Thymus (tissue), 11 donors: ENCODE measurements at regions not wholly inside any gene's neighbourhood (a gene's known extent, or its start where the extent isn't known, plus 50 kb on each side); places are given as distances from the start of the nearest gene placed in this dataset.

Source experiments
- DNase-seq, 9 donors: peaks; one replicate each; pipeline ENCODE4 v3.0.0-alpha.2; 2013; ENCODE audit warnings: low spot score in 9 of 9, low read depth in 6 of 9, missing footprints in 1 of 9
- H3K27ac ChIP-seq, 2 donors: one replicate each; pipeline ENCODE4 v1.5.1; 2013; ENCODE audit warnings: control low read depth in 1 of 2, low read depth in 1 of 2, low read length in 1 of 2, mild to moderate bottlenecking in 1 of 2, moderate library complexity in 1 of 2
- H3K27me3 ChIP-seq, 2 donors: one replicate each; pipeline ENCODE4 v1.5.1; 2013; ENCODE audit warnings: low read length in 1 of 2; ENCODE audit not compliant: control insufficient read depth in 2 of 2, insufficient read depth in 1 of 2
- H3K36me3 ChIP-seq, 2 donors: one replicate each; pipeline ENCODE4 v1.5.1; 2013; ENCODE audit warnings: low read length in 1 of 2, mild to moderate bottlenecking in 1 of 2, moderate library complexity in 1 of 2; ENCODE audit not compliant: control insufficient read depth in 2 of 2, insufficient read depth in 2 of 2
- H3K4me1 ChIP-seq, 2 donors: one replicate each; pipeline ENCODE4 v1.5.1; 2013; ENCODE audit warnings: low read length in 2 of 2; ENCODE audit not compliant: control insufficient read depth in 2 of 2, insufficient read depth in 2 of 2
- H3K4me3 ChIP-seq, 2 donors: one replicate each; pipeline ENCODE4 v1.5.1; 2013; ENCODE audit warnings: low read length in 2 of 2, control low read depth in 1 of 2, mild to moderate bottlenecking in 1 of 2
- H3K9me3 ChIP-seq, 2 donors: one replicate each; pipeline ENCODE4 v1.5.1; 2013; ENCODE audit warnings: low read length in 1 of 2, mild to moderate bottlenecking in 1 of 2; ENCODE audit not compliant: control insufficient read depth in 2 of 2, insufficient read depth in 1 of 2
- WGBS: extraction: QIAGEN DNeasy Blood & Tissue Kit; methylation state at CpG from one replicate; pipeline ENCODE4 v1.1.7; 2013; 5-methylcytosine and 5-hydroxymethylcytosine counted together
- donor health status: healthy.

DNA sequence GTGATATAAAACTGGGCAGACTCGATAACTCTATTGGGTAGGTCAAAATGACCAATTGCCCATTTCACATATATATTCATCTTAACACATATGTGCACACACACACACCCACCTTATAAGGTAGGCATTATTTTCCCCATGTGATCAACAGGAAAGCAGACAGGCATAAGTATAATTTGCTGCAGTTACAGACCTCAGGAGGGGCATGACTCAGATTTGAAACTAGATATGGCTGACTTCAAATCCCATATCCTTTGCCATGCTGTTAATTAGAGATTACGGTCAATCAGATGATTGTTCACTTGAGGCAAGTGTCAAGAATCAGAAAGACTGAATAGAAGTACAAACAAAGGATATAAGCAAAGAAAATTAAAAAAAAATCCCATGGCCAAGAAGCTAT lies 910.6 kb downstream of the NTRK3 start:
- Histone ChIP-seq H3K4me1 (no peaks in the 10 kb centered on the region), H3K27me3 (no peaks in the 10 kb centered on the region), H3K36me3 (no peaks in the 10 kb centered on the region), H3K4me3 (no peak overlapping the region), H3K9me3 (no peaks in the 10 kb centered on the region), H3K27ac (no peak overlapping the region)
- no peak for DNase-seq
- WGBS, result 96% methylated on average over 2 of the region's 2 CpGs

DNA sequence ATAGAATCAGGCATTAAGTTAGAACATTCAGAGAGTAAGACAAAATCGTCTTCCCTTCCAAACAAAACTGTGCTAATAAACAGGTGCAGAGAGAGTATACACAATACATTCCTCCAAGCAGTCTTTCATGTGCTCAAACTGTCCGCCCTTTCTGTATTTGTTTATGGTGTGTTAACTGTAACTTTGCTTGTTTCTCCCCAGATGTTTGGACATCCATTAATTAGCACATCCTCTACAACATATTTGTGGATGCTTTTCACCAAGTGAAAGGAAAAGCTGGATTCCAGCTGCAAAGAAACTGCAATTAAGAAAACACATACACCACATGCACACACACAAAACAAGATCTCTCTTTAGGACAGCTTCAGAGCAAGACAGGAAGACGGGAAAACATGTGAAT lies 912.6 kb downstream of the NTRK3 start:
- DNase-seq, result no peak
- Histone ChIP-seq H3K9me3 (no peaks in the 10 kb centered on the region), H3K4me3 (no peak overlapping the region), H3K36me3 (no peaks in the 10 kb centered on the region), H3K4me1 (no peaks in the 10 kb centered on the region), H3K27ac (no peak overlapping the region), H3K27me3 (no peaks in the 10 kb centered on the region)
- 80% methylated on average over 3 of the region's 3 CpGs for whole genome bisulfite sequencing

- no peak overlapping the region for H3K27ac ChIP-seq
- H3K27me3 ChIP-seq, result no peaks in the 10 kb centered on the region
- DNase-seq, result no peak
- no peaks in the 10 kb centered on the region for H3K4me1 ChIP-seq
- no peaks in the 10 kb centered on the region for H3K36me3 ChIP-seq
- H3K9me3 ChIP-seq, result no peaks in the 10 kb centered on the region
- no peak overlapping the region for H3K4me3 ChIP-seq
Observed at GRCh38 chr15:87340370-87340769, 916.2 kb downstream of the NTRK3 start.

- WGBS, result 56% methylated on average over 1 of the region's 1 CpG
- DNase-seq, result no peak
- Histone ChIP-seq H3K27me3 (no peaks in the 10 kb centered on the region), H3K4me3 (no peak overlapping the region), H3K36me3 (no peaks in the 10 kb centered on the region), H3K9me3 (no peaks in the 10 kb centered on the region), H3K4me1 (no peaks in the 10 kb centered on the region), H3K27ac (no peak overlapping the region)
Observed at GRCh38 chr15:87326269-87326668, 930.3 kb downstream of the NTRK3 start.

DNA sequence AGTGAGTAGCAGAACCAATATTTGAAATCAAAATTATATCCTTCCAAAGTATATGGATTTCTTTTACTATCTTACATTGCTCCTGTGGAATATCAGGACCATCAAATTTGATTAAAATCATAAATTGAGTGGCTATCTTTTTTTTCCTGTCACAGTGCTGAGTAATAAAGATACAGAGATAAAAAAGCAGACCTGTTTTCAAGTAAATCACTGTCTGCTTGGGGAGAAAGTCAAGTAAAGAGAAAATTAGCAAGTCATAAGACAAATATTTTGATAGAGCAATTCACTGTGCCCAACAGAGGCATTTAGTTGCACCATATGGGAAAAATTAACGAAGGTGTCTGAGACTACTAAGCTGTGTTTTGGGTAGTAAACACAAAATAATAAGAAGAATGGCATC lies 933.7 kb downstream of the NTRK3 start:
- Histone ChIP-seq H3K36me3 (no peaks in the 10 kb centered on the region), H3K4me1 (no peaks in the 10 kb centered on the region), H3K27me3 (no peaks in the 10 kb centered on the region), H3K9me3 (no peaks in the 10 kb centered on the region), H3K27ac (no peak overlapping the region), H3K4me3 (no peak overlapping the region)
- DNase-seq, result no peak
- 68% methylated on average over 1 of the region's 1 CpG for WGBS

- DNase-seq, result no peak
- WGBS, result 94% methylated on average over 1 of the region's 1 CpG
- Histone ChIP-seq H3K4me1 (no peaks in the 10 kb centered on the region), H3K36me3 (no peaks in the 10 kb centered on the region), H3K27ac (no peak overlapping the region), H3K9me3 (no peaks in the 10 kb centered on the region), H3K27me3 (no peaks in the 10 kb centered on the region), H3K4me3 (no peak overlapping the region)
Observed at GRCh38 chr15:87322265-87322664, 934.3 kb downstream of the NTRK3 start.

DNA sequence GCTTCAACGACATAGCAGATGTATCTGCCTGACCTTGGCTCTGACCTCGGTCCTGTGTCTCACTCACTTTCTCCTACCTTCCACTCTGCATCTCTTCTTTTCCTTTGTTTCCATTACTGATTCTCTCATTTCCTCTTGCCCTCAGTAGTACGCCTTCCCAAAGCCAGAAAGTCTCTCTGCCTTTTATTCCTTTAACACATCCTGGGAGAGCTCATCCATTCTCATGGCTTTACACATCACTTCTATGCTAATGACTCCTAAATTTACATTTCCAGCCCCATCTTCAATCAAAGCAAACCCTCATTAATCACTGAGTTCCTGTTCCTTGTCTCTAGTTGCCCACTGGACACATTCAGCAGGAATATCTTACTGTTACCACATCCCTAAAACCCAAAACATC lies 938.6 kb downstream of the NTRK3 start:
- H3K9me3 ChIP-seq, result peaks cover 0 to 2% of the 10 kb centered on the region in 2 donors
- no peak for DNase-seq
- H3K36me3 ChIP-seq, result no peaks in the 10 kb centered on the region
- no peaks in the 10 kb centered on the region for H3K4me1 ChIP-seq
- no peak overlapping the region for H3K4me3 ChIP-seq
- WGBS, result 73% methylated on average over 3 of the region's 3 CpGs
- H3K27ac ChIP-seq, result no peak overlapping the region
- no peaks in the 10 kb centered on the region for H3K27me3 ChIP-seq

- DNase-seq, result no peak
- no peaks in the 10 kb centered on the region for H3K4me1 ChIP-seq
- H3K27me3 ChIP-seq, result no peaks in the 10 kb centered on the region
- 56% methylated on average over 3 of the region's 3 CpGs for WGBS
- no peaks in the 10 kb centered on the region for H3K36me3 ChIP-seq
- no peak overlapping the region for H3K27ac ChIP-seq
- H3K9me3 ChIP-seq, result peaks cover 0 to 2% of the 10 kb centered on the region in 2 donors
- no peak overlapping the region for H3K4me3 ChIP-seq
Observed at GRCh38 chr15:87312221-87312620, 944.3 kb downstream of the NTRK3 start.

- Histone ChIP-seq H3K27ac (no peak overlapping the region), H3K36me3 (no peaks in the 10 kb centered on the region), H3K9me3 (no peaks in the 10 kb centered on the region), H3K4me3 (no peak overlapping the region), H3K4me1 (no peaks in the 10 kb centered on the region), H3K27me3 (no peaks in the 10 kb centered on the region)
- WGBS, result 86% methylated on average over 3 of the region's 3 CpGs
- DNase-seq, result no peak
Observed at GRCh38 chr15:87300146-87300545, 956.4 kb downstream of the NTRK3 start.

- Histone ChIP-seq H3K36me3 (no peaks in the 10 kb centered on the region), H3K4me1 (no peaks in the 10 kb centered on the region), H3K4me3 (no peak overlapping the region), H3K9me3 (peaks cover 0 to 4% of the 10 kb centered on the region in 2 donors), H3K27ac (no peak overlapping the region), H3K27me3 (no peaks in the 10 kb centered on the region)
- DNase-seq, result no peak
Observed at GRCh38 chr15:87294854-87295253, 961.7 kb downstream of the NTRK3 start.
